SK-N-SH treated with all-trans-retinoic acid at 6 μM for 48 hours (cell line): ENCODE measurements at regions not wholly inside any gene's neighbourhood (a gene's known extent, or its start where the extent isn't known, plus 50 kb on each side); places are given as distances from the start of the nearest gene placed in this dataset.

Experiments
- ARNTL ChIP-seq: fragments of 450-650 bp; formaldehyde crosslinking; IDR thresholded peaks from 2 replicates; pipeline ENCODE4 v1.5.0; 2020; ENCODE audit warnings: low read depth, mild to moderate bottlenecking, moderate library complexity, borderline replicate concordance
- CSDC2 ChIP-seq: fragments of 250-450 bp; sonication (Bioruptor Pico); IDR thresholded peaks from 2 replicates; pipeline ENCODE4 v1.5.0; 2020; ENCODE audit warnings: mild to moderate bottlenecking, moderate library complexity
- CSRNP3 ChIP-seq: fragments of 250-450 bp; sonication (Bioruptor Pico); IDR thresholded peaks from 2 replicates; pipeline ENCODE4 v1.5.1; 2021; ENCODE audit warnings: mild to moderate bottlenecking, moderate library complexity
- SNAI2 ChIP-seq: fragments of 250-450 bp; sonication (Bioruptor Pico); IDR thresholded peaks from 2 replicates; pipeline ENCODE4 v1.5.0; 2020; ENCODE audit warnings: mild to moderate bottlenecking, moderate library complexity
- TCF4 ChIP-seq: fragments of 250-450 bp; sonication (Bioruptor Pico); IDR thresholded peaks from 2 replicates; pipeline ENCODE4 v1.8.0; 2021; ENCODE audit warnings: mild to moderate bottlenecking, moderate library complexity, borderline replicate concordance
- ZC3H10 ChIP-seq: fragments of 250-450 bp; sonication (Bioruptor Pico); IDR thresholded peaks from 2 replicates; pipeline ENCODE4 v1.5.1; 2021; ENCODE audit warnings: mild to moderate bottlenecking, moderate library complexity
- ZFP30 ChIP-seq: fragments of 450-650 bp; formaldehyde crosslinking; IDR thresholded peaks from 2 replicates; pipeline ENCODE4 v1.5.0; 2022; ENCODE audit warnings: mild to moderate bottlenecking, moderate library complexity
- TF ChIP-seq, protein P1 (sequence below): fragments of 250-450 bp; sonication (Bioruptor Pico); IDR thresholded peaks from 2 replicates; pipeline ENCODE4 v1.5.1; 2020; ENCODE audit warnings: low read depth, mild to moderate bottlenecking, moderate library complexity
- TF ChIP-seq, protein P2 (sequence below): fragments of 250-450 bp; sonication (Bioruptor Pico); IDR thresholded peaks from 2 replicates; pipeline ENCODE4 v1.8.0; 2020; ENCODE audit warnings: mild to moderate bottlenecking, moderate library complexity, borderline replicate concordance

GRCh38 chr6:115798229-115798628 is 262.5 kb downstream of the FRK start:
- TF ChIP-seq TCF4 (CRISPR knock-in tag): no peak
- no peak for TF ChIP-seq ZFP30 (CRISPR knock-in tag)
- no peak for TF ChIP-seq ARNTL (CRISPR knock-in tag)
- TF ChIP-seq CSDC2: no peak
- no peak for TF ChIP-seq SNAI2
- TF ChIP-seq, protein P1, sequence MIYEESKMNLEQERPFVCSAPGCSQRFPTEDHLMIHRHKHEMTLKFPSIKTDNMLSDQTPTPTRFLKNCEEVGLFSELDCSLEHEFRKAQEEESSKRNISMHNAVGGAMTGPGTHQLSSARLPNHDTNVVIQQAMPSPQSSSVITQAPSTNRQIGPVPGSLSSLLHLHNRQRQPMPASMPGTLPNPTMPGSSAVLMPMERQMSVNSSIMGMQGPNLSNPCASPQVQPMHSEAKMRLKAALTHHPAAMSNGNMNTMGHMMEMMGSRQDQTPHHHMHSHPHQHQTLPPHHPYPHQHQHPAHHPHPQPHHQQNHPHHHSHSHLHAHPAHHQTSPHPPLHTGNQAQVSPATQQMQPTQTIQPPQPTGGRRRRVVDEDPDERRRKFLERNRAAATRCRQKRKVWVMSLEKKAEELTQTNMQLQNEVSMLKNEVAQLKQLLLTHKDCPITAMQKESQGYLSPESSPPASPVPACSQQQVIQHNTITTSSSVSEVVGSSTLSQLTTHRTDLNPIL (CRISPR knock-in tag): no peak
- TF ChIP-seq CSRNP3 (CRISPR knock-in tag): no peak
- no peak for TF ChIP-seq ZC3H10 (CRISPR knock-in tag)
- TF ChIP-seq, protein P2, sequence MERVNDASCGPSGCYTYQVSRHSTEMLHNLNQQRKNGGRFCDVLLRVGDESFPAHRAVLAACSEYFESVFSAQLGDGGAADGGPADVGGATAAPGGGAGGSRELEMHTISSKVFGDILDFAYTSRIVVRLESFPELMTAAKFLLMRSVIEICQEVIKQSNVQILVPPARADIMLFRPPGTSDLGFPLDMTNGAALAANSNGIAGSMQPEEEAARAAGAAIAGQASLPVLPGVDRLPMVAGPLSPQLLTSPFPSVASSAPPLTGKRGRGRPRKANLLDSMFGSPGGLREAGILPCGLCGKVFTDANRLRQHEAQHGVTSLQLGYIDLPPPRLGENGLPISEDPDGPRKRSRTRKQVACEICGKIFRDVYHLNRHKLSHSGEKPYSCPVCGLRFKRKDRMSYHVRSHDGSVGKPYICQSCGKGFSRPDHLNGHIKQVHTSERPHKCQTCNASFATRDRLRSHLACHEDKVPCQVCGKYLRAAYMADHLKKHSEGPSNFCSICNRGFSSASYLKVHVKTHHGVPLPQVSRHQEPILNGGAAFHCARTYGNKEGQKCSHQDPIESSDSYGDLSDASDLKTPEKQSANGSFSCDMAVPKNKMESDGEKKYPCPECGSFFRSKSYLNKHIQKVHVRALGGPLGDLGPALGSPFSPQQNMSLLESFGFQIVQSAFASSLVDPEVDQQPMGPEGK (CRISPR knock-in tag): no peak
